Mucosa of descending colon (tissue), 3 donors: ENCODE measurements at regions not wholly inside any gene's neighbourhood (a gene's known extent, or its start where the extent isn't known, plus 50 kb on each side); places are given as distances from the start of the nearest gene placed in this dataset.

Experiments used
- ATAC-seq: fragments of 200-7000 bp; cut with Tn5 transposase; one replicate; pipeline ENCODE4 v1.9.1; 2020; ENCODE audit warnings: mild to moderate bottlenecking, moderate library complexity
- DNase-seq, 3 donors: peaks; one replicate each; pipeline ENCODE4 v3.0.0-alpha.2; 2020
- H3K36me3 ChIP-seq: fragments of 200-600 bp; one replicate; pipeline ENCODE4 v1.8.0; 2021; ENCODE audit warnings: low read depth, mild to moderate bottlenecking
- H3K4me1 ChIP-seq: fragments of 200-600 bp; one replicate; pipeline ENCODE4 v1.8.0; 2021; ENCODE audit warnings: low read depth, mild to moderate bottlenecking
- H3K4me3 ChIP-seq: fragments of 200-600 bp; one replicate; pipeline ENCODE4 v1.8.0; 2021; ENCODE audit warnings: mild to moderate bottlenecking
- H3K9me3 ChIP-seq: fragments of 200-600 bp; one replicate; pipeline ENCODE4 v1.8.0; 2021; ENCODE audit warnings: mild to moderate bottlenecking
- intact Hi-C, 2 donors: fragments of 100-400 bp; cut with DNase I in 1 of 2; cut with micrococcal nuclease in 1 of 2; formaldehyde crosslinking; loops; one replicate each; pipeline versions ENCODE4 v1.11.0 to v1.11.1; 2022; cut with DNase I, micrococcal nuclease
- TF ChIP-seq, protein P1 (sequence below): fragments of 200-600 bp; IDR thresholded peaks from one replicate; pipeline ENCODE4 v1.8.0; 2022; ENCODE audit warnings: antibody characterized with exemption, mild to moderate bottlenecking
- donor health status: DM: no; HTN: no; CAD: no; lungs with moderate emphysema.
- donor health status: DM: no; HTN: no; CAD: no.
- donor health status: DM: no; HTN: yes; CAD: no.

DNA sequence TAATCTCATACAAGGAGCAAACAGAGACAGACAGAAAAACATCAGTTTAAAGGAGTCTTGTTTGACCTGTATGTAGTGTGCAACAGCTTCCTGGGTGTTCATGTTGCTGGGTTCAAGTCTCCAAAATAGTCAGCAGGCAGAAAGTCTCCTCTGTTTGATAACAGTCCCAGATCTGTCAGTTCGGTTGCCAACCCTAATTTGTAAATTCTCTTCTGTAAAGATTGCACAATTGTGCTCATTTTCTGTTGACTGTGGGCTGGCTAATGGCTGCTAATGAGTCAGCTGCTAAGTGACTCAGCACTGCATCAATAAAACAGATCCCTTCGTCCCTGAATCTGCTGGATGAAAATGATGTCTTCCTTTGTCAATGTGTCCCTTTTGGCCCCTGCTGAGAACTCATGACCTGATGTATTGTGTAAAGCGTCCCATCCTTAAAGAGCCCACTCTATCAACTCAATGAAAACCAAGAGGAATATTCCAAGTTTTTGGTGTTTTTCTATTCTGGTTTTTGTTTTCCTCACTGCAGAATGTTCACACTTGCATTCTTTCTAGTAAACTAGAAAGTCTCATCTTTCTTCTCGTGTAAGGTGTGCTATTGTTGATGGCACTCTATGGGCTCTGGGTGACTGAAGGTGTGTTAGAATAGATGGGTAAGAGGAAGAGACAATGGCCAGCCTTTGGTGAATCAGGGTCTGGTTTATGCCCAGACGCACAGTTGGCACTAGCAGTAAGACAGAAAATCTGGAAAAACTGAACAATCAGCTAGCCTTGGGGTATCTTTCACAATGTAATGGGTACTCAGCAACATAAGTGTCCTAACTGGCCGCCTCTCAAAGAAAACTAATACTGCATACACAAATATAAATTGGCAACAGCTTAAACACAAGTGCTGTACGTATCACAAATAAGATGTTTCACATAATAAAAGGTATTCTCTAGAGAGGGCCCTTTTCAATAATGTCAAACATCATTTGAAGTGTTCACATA, 75.1 kb upstream of the SIPA1L2 start:
- H3K4me1 ChIP-seq: peaks cover 18% of the 10 kb centered on the region
- no peaks in the 10 kb centered on the region for H3K36me3 ChIP-seq
- ATAC-seq (peak; percentile 90), DNase-seq (peak in 1 of 3 donors; percentile 51)
- TF ChIP-seq, protein P1, sequence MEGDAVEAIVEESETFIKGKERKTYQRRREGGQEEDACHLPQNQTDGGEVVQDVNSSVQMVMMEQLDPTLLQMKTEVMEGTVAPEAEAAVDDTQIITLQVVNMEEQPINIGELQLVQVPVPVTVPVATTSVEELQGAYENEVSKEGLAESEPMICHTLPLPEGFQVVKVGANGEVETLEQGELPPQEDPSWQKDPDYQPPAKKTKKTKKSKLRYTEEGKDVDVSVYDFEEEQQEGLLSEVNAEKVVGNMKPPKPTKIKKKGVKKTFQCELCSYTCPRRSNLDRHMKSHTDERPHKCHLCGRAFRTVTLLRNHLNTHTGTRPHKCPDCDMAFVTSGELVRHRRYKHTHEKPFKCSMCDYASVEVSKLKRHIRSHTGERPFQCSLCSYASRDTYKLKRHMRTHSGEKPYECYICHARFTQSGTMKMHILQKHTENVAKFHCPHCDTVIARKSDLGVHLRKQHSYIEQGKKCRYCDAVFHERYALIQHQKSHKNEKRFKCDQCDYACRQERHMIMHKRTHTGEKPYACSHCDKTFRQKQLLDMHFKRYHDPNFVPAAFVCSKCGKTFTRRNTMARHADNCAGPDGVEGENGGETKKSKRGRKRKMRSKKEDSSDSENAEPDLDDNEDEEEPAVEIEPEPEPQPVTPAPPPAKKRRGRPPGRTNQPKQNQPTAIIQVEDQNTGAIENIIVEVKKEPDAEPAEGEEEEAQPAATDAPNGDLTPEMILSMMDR: no peak
- intact Hi-C loops: no loop called here
- no peaks in the 10 kb centered on the region for H3K9me3 ChIP-seq
- no peak overlapping the region for H3K4me3 ChIP-seq

DNA sequence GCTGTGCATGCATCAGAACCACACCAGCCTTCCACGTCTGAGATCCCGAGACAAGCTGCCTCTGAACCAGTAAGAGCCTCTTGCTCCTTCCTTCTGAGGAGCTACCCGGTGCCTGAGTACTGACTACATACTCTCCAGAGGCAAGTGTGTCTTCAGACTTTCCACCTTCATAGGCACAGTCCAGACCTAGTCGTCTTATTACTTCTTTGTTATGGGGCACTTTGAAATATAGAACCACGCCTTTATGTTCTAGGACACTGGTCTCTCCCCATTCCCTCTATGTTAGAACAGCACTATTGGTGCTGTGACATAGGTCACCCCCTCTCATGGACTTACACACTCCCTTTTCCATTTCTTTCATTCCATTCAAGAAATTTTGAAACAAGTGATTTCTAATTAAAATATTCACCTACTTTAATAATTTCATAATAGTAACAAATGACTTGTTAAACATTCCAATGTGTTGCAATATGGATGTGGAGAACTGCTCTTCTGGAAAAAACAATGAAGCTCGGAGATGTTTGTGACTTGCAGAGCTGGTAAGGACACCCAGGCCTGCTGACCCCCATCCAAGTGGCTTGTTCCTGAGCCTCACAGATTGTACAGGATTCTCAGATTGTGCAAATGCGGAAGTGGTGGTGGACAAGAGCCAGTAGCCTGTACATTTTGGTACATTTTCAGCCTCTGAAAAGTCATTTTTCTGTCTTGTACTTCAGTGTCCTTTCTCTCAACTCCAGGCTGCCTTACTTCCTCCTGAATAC, 76.1 kb upstream of the SIPA1L2 start:
- H3K36me3 ChIP-seq: no peaks in the 10 kb centered on the region
- TF ChIP-seq, protein P1: no peak
- peaks cover 18% of the 10 kb centered on the region for H3K4me1 ChIP-seq
- no peak overlapping the region for H3K4me3 ChIP-seq
- no peaks in the 10 kb centered on the region for H3K9me3 ChIP-seq
- ATAC-seq (peak; percentile 52), DNase-seq (peak in 1 of 3 donors; percentile 27)
- intact Hi-C loops: no loop called here

DNA sequence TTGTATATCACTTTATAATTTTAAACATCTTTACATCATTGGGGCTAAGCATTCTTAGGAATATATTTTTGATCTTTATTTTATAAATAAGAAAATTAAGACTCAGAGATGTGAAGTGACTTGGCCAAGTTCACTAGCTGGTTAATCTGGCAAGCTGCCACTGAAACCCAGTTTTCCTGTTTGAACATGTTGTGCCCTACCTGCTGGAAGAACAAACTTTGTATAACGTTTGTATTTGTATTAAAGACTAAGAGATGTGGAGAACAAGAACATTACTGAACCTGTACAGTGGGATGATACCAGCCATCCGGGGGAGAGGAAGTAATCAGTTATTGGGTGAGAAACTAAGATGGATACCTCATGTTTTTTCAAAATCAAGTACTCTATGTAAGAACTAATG, 77.2 kb upstream of the SIPA1L2 start:
- ATAC-seq (no peak), DNase-seq (peak in 1 of 3 donors; percentile 27)
- intact Hi-C loops: no loop called here
- Histone ChIP-seq H3K9me3 (no peaks in the 10 kb centered on the region), H3K4me3 (no peak overlapping the region), H3K36me3 (no peaks in the 10 kb centered on the region), H3K4me1 (peaks cover 18% of the 10 kb centered on the region)
- TF ChIP-seq, protein P1: no peak

DNA sequence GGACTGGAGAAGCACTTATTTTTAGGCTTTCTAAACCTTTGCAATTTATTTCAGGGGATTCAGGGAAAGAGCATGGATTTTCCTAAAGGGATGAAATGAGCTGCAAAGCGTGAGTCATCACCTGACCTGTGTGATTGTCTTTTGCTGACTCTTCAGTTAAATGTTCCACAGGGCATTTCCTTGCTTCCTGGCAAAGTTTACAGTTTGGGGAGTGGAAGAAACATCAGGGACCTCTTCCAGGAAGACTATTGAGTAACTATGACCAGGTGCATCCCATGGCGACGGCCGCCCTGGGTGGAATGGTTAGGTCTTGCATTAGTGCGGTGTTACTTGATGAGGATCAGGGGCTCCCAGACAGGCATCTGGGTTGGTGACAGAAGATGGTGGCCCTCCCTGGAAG, 79.5 kb upstream of the SIPA1L2 start:
- intact Hi-C loops: no loop called here
- Histone ChIP-seq H3K4me1 (peaks cover 14% of the 10 kb centered on the region), H3K9me3 (no peaks in the 10 kb centered on the region), H3K36me3 (no peaks in the 10 kb centered on the region), H3K4me3 (no peak overlapping the region)
- DNase-seq: no peak
- TF ChIP-seq, protein P1: no peak
- peak; percentile 22 for ATAC-seq

DNA sequence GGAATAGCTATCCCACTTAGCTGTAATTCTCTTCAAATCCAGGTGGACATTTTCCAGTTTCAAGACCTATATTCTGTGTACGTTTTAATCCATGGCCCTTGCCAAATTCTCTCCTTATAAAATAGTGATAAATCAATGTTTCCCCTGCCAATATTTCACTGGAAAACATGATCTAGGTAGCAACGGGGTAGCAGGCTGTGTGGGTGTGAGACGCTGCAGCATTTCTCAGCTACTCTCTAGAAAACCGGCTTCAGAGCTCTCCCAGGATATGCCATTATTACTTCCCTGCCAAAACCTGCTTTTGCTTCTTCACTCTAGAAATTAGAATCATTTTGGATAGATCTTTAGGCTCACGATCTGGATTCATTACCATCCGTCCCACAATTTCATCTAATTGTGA, 82.1 kb upstream of the SIPA1L2 start:
- Histone ChIP-seq H3K4me3 (no peak overlapping the region), H3K36me3 (no peaks in the 10 kb centered on the region), H3K9me3 (no peaks in the 10 kb centered on the region), H3K4me1 (no peaks in the 10 kb centered on the region)
- intact Hi-C loops: no loop called here
- TF ChIP-seq, protein P1: no peak
- DNase-seq (no peak), ATAC-seq (no peak)
